A549 (cell line): ENCODE measurements at regions not wholly inside any gene's neighbourhood (a gene's known extent, or its start where the extent isn't known, plus 50 kb on each side); places are given as distances from the start of the nearest gene placed in this dataset.

Source experiments
- ATAC-seq, 2 experiments: fragments of 200-7000 bp in 1 of 2; fragments of >200 bp in 1 of 2; cut with Nextera tagmentation in 1 of 2; cut with Tn5 transposase in 1 of 2; 3 replicates each; pipeline versions ENCODE4 v1.8.0 to v1.9.1; 2018 to 2020; ENCODE audit warnings: mild to moderate bottlenecking in 1 of 2, moderate library complexity in 1 of 2
- CTCF ChIA-PET: fragments of 300-600 bp; sonication (Branson Sonifier 250); formaldehyde crosslinking; extraction: SDS; loops from one replicate; lab custom pipeline; 2021; ENCODE audit warnings: antibody characterized with exemption, inconsistent platforms; lab: Yijun Ruan, JAX
- POLR2A ChIA-PET: fragments of 350-600 bp; formaldehyde crosslinking; extraction: SDS; loops from one replicate; lab custom pipeline; 2021; ENCODE audit warnings: antibody characterized with exemption, inconsistent platforms; lab: Yijun Ruan, JAX
- DNase-seq, 2 experiments: peaks; one replicate each; pipeline versions ENCODE4 v3.0.0 to v3.0.0-alpha.2; 2011 to 2016; ENCODE audit warnings: low read depth in 1 of 2, low spot score in 1 of 2
- FAIRE-seq: peaks from 2 replicates; lab custom pipeline; 2011; peaks lifted over from hg19 to GRCh38; lab: Jason Lieb, UNC
- H3K27ac ChIP-seq, 2 experiments: fragments of >200 bp; sonication (Bioruptor Twin); formaldehyde crosslinking; 3 replicates each; pipeline ENCODE4 v1.5.1; 2016 to 2017
- H3K4me1 ChIP-seq: fragments of >200 bp; sonication (Bioruptor Twin); formaldehyde crosslinking; 3 replicates; pipeline ENCODE4 v1.6.1; 2016
- H3K4me2 ChIP-seq: fragments of >200 bp; sonication (Bioruptor Twin); formaldehyde crosslinking; 3 replicates; pipeline ENCODE4 v1.6.1; 2016
- H3K4me3 ChIP-seq: fragments of >200 bp; sonication (Bioruptor Twin); formaldehyde crosslinking; 3 replicates; pipeline ENCODE4 v1.5.1; 2016
- H3K9me3 ChIP-seq: fragments of >200 bp; sonication (Bioruptor Twin); formaldehyde crosslinking; 3 replicates; pipeline ENCODE4 v1.6.1; 2016
- CBX2 ChIP-seq: fragments of 200-600 bp; sonication (generic); IDR thresholded peaks from 2 replicates; pipeline ENCODE4 v1.6.1; 2016; ENCODE audit warnings: low read depth, mild to moderate bottlenecking, borderline replicate concordance
- CHD2 ChIP-seq: fragments of 150-350 bp; IDR thresholded peaks from 2 replicates; pipeline ENCODE4 v1.6.1; 2014; ENCODE audit warnings: low read length; ENCODE audit not compliant: partially characterized antibody
- CHD4 ChIP-seq: fragments of 200-600 bp; sonication (generic); IDR thresholded peaks from 2 replicates; pipeline ENCODE4 v1.6.1; 2016; ENCODE audit warnings: antibody characterized with exemption, mild to moderate bottlenecking, borderline replicate concordance
- EHF ChIP-seq: fragments of 250-450 bp; sonication (Bioruptor Pico); IDR thresholded peaks from 2 replicates; pipeline ENCODE4 v1.5.0; 2020; ENCODE audit warnings: mild to moderate bottlenecking
- ESRRA ChIP-seq: fragments of 150-350 bp; IDR thresholded peaks from 2 replicates; pipeline ENCODE4 v1.6.1; 2014; ENCODE audit warnings: mild to moderate bottlenecking, low read length, borderline replicate concordance
- GATA3 ChIP-seq: IDR thresholded peaks from 2 replicates; pipeline ENCODE4 v1.6.1; 2012; ENCODE audit warnings: borderline replicate concordance
- HOXB5 ChIP-seq: fragments of 250-450 bp; sonication (Bioruptor Pico); IDR thresholded peaks from 2 replicates; pipeline ENCODE4 v1.5.0; 2020; ENCODE audit warnings: mild to moderate bottlenecking, moderate library complexity
- KDM1A ChIP-seq: fragments of 200-600 bp; sonication (generic); IDR thresholded peaks from 2 replicates; pipeline ENCODE4 v1.6.1; 2016; ENCODE audit warnings: low read depth, mild to moderate bottlenecking
- KDM5A ChIP-seq: fragments of 200-600 bp; sonication (generic); IDR thresholded peaks from 2 replicates; pipeline ENCODE4 v1.6.1; 2016; ENCODE audit warnings: antibody characterized with exemption, mild to moderate bottlenecking
- MAFK ChIP-seq: fragments of 450-650 bp; IDR thresholded peaks from 2 replicates; pipeline ENCODE4 v1.6.1; 2014; ENCODE audit not compliant: partially characterized antibody
- MAZ ChIP-seq: fragments of 150-350 bp; IDR thresholded peaks from 2 replicates; pipeline ENCODE4 v1.6.1; 2014; ENCODE audit warnings: antibody characterized with exemption, low read depth, low read length, borderline replicate concordance
- NFE2L2 ChIP-seq: fragments of 150-350 bp; conservative IDR thresholded peaks from 2 replicates; pipeline ENCODE4 v1.6.1; 2014; ENCODE audit warnings: low read length
- NR3C1 ChIP-seq: fragments of >200 bp; sonication (Bioruptor Twin); formaldehyde crosslinking; IDR thresholded peaks from 3 replicates; pipeline ENCODE4 v1.6.1; 2017
- POLR2AphosphoS2 ChIP-seq: conservative IDR thresholded peaks from 2 replicates; pipeline ENCODE4 v1.6.1; 2012; ENCODE audit warnings: low read length, improper control_type of control experiment, inconsistent platforms
- RARB ChIP-seq: fragments of 250-450 bp; sonication (Bioruptor Pico); IDR thresholded peaks from 2 replicates; pipeline ENCODE4 v1.8.0; 2021; ENCODE audit warnings: mild to moderate bottlenecking, moderate library complexity
- RCOR1 ChIP-seq: fragments of 150-350 bp; IDR thresholded peaks from 2 replicates; pipeline ENCODE4 v1.6.1; 2014; ENCODE audit warnings: antibody characterized with exemption, low read length, low read depth
- SMC3 ChIP-seq: fragments of >200 bp; sonication (Bioruptor Twin); formaldehyde crosslinking; IDR thresholded peaks from 3 replicates; pipeline ENCODE4 v1.6.1; 2018; ENCODE audit warnings: inconsistent platforms
- TFCP2L1 ChIP-seq: fragments of 250-450 bp; sonication (Bioruptor Pico); IDR thresholded peaks from 2 replicates; pipeline ENCODE4 v1.5.0; 2021; ENCODE audit warnings: mild to moderate bottlenecking
- ZC3H11A ChIP-seq: fragments of 450-650 bp; IDR thresholded peaks from 2 replicates; pipeline ENCODE4 v1.6.1; 2014; ENCODE audit warnings: antibody characterized with exemption, mild to moderate bottlenecking
- ZFP36 ChIP-seq: fragments of 450-650 bp; IDR thresholded peaks from 2 replicates; pipeline ENCODE4 v1.6.1; 2014; ENCODE audit warnings: borderline replicate concordance; ENCODE audit not compliant: partially characterized antibody
- WGBS: methylation state at CpG from one replicate; pipeline ENCODE4 v1.1.6; 2017; ENCODE audit errors: missing lambda C conversion rate; 5-methylcytosine and 5-hydroxymethylcytosine counted together
- TF ChIP-seq, protein P1 (sequence below): IDR thresholded peaks from 2 replicates; pipeline ENCODE4 v1.6.1; 2012
- TF ChIP-seq, protein P2 (sequence below): fragments of 150-350 bp; IDR thresholded peaks from 2 replicates; pipeline ENCODE4 v1.6.1; 2014; ENCODE audit warnings: low read depth, mild to moderate bottlenecking, low read length
- TF ChIP-seq, protein P3 (sequence below): IDR thresholded peaks from 2 replicates; pipeline ENCODE4 v1.6.1; 2012
- TF ChIP-seq, protein P4 (sequence below): fragments of 250-450 bp; sonication (Bioruptor Pico); IDR thresholded peaks from 2 replicates; pipeline ENCODE4 v1.5.0; 2021; ENCODE audit warnings: mild to moderate bottlenecking, moderate library complexity, borderline replicate concordance
- TF ChIP-seq, protein P5 (sequence below): fragments of >200 bp; sonication (Bioruptor Twin); formaldehyde crosslinking; IDR thresholded peaks from 3 replicates; pipeline ENCODE4 v1.6.1; 2016

DNA sequence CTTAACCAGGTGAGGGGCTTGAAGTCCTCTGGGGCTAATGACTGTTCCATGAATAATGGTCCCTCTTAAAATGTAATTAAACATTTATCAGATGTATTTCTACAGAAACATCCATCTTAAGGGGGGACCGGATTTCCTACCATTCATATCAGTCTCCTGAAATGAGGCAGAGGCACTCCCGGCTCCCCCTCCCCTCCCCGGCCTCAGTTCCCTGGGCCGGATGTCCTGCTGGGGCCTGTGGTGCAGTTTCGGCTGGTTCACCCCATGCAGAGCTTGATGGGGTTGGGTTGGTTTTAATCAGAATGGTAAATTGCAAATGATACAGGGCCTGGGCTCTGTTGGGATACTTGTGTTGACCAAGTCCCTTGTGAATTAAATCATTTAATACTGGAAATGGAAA is 349.4 kb downstream of the PREX1 start:
- FAIRE-seq: no peak
- POLR2A ChIA-PET: no interaction called here

DNA sequence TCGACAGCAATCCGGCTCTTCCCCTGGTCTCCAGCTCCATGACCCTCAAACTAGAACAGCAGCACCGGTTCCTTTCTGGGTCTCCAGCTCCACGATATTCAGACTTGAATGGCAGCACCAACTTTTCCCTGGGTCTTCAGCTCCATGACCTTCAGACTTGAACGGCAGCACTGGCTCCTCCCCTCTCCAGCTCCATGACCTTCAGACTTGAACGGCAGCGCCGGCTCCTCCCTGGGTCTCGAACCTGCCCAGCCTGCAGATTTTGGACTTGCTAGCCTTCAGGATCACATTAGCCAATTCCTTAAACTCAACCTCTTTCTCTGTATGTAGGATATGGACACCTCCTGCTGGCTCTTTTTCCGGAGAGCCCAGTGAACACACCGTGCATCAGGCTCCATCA is 350.9 kb downstream of the PREX1 start:
- Histone ChIP-seq H3K9me3 (peaks cover 12% of the 10 kb centered on the region; the same call in 2 of the 3 replicates), H3K4me3 (no peak overlapping the region), H3K4me1 (no peaks in the 10 kb centered on the region), H3K27ac (no peak overlapping the region), H3K4me2 (no peak overlapping the region)
- no peak for DNase-seq
- no peak for ATAC-seq
- 5% methylated on average over 11 of the region's 11 CpGs for whole genome bisulfite sequencing
- CTCF ChIA-PET: interaction anchor here (0.5 to 1.0 kb wide), 2 partner anchors 30 to 1115 kb away, joined by 3 read pairs; no protein-coding TSS in a partner anchor
- no peak for FAIRE-seq
- POLR2A ChIA-PET: no interaction called here
- TF ChIP-seq NR3C1 (no peak), KDM1A (no peak), CHD2 (no peak), RARB (CRISPR knock-in tag) (no peak), ZFP36 (no peak), TFCP2L1 (CRISPR knock-in tag) (no peak), RCOR1 (no peak), POLR2AphosphoS2 (no peak), NFE2L2 (no peak), SMC3 (no peak), KDM5A (no peak)
- TF ChIP-seq, protein P1, sequence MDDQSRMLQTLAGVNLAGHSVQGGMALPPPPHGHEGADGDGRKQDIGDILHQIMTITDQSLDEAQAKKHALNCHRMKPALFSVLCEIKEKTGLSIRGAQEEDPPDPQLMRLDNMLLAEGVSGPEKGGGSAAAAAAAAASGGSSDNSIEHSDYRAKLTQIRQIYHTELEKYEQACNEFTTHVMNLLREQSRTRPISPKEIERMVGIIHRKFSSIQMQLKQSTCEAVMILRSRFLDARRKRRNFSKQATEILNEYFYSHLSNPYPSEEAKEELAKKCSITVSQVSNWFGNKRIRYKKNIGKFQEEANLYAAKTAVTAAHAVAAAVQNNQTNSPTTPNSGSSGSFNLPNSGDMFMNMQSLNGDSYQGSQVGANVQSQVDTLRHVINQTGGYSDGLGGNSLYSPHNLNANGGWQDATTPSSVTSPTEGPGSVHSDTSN: no peak
- TF ChIP-seq, protein P2, sequence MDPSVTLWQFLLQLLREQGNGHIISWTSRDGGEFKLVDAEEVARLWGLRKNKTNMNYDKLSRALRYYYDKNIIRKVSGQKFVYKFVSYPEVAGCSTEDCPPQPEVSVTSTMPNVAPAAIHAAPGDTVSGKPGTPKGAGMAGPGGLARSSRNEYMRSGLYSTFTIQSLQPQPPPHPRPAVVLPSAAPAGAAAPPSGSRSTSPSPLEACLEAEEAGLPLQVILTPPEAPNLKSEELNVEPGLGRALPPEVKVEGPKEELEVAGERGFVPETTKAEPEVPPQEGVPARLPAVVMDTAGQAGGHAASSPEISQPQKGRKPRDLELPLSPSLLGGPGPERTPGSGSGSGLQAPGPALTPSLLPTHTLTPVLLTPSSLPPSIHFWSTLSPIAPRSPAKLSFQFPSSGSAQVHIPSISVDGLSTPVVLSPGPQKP: no peak
- TF ChIP-seq, protein P3, sequence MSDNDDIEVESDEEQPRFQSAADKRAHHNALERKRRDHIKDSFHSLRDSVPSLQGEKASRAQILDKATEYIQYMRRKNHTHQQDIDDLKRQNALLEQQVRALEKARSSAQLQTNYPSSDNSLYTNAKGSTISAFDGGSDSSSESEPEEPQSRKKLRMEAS: no peak

More for the DNA sequence above, 349.4 kb downstream of the PREX1 start:
- H3K4me1 ChIP-seq: no peaks in the 10 kb centered on the region
- H3K4me3 ChIP-seq: no peak overlapping the region
- WGBS: 42% methylated on average over 5 of the region's 5 CpGs
- no peak overlapping the region for H3K4me2 ChIP-seq
- peaks cover 12% of the 10 kb centered on the region; the same call in 2 of the 3 replicates for H3K9me3 ChIP-seq
- ATAC-seq (no peak), DNase-seq (no peak)
- TF ChIP-seq HOXB5 (no peak), RARB (CRISPR knock-in tag) (no peak), CHD4 (no peak), CBX2 (no peak), EHF (CRISPR knock-in tag) (no peak), MAZ (no peak)
- TF ChIP-seq, protein P4, sequence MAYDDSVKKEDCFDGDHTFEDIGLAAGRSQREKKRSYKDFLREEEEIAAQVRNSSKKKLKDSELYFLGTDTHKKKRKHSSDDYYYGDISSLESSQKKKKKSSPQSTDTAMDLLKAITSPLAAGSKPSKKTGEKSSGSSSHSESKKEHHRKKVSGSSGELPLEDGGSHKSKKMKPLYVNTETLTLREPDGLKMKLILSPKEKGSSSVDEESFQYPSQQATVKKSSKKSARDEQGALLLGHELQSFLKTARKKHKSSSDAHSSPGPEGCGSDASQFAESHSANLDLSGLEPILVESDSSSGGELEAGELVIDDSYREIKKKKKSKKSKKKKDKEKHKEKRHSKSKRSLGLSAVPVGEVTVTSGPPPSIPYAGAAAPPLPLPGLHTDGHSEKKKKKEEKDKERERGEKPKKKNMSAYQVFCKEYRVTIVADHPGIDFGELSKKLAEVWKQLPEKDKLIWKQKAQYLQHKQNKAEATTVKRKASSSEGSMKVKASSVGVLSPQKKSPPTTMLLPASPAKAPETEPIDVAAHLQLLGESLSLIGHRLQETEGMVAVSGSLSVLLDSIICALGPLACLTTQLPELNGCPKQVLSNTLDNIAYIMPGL (CRISPR knock-in tag): no peak
- CTCF ChIA-PET: no interaction called here
- no peak overlapping the region for H3K27ac ChIP-seq

DNA sequence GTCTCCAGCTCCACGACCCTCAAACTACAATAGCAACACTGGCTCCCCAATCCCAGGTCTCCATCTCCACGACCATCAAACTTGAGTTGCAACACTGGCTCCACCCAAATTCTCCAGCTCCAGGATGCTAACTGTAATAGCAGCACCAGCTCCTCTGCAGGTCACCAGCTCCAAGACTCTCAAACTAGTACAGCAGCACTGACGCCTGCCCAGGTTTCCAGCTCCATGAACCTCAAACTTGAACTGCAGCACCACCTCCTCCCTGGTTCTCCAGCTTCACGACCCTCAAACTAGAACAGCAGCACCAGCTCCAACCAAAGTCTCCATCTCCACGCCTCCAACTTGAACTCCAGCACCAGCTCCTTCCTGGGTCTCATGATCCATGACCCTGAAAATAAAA is 353.8 kb downstream of the PREX1 start:
- Histone ChIP-seq H3K4me2 (no peak overlapping the region), H3K27ac (no peak overlapping the region), H3K9me3 (peaks cover 12% of the 10 kb centered on the region; the same call in 2 of the 3 replicates), H3K4me3 (no peak overlapping the region), H3K4me1 (no peaks in the 10 kb centered on the region)
- WGBS: 11% methylated on average over 5 of the region's 5 CpGs
- no peak for FAIRE-seq
- TF ChIP-seq GATA3: no peak
- TF ChIP-seq MAFK: no peak
- no peak for TF ChIP-seq MAZ
- TF ChIP-seq, protein P2: no peak
- TF ChIP-seq, protein P5, sequence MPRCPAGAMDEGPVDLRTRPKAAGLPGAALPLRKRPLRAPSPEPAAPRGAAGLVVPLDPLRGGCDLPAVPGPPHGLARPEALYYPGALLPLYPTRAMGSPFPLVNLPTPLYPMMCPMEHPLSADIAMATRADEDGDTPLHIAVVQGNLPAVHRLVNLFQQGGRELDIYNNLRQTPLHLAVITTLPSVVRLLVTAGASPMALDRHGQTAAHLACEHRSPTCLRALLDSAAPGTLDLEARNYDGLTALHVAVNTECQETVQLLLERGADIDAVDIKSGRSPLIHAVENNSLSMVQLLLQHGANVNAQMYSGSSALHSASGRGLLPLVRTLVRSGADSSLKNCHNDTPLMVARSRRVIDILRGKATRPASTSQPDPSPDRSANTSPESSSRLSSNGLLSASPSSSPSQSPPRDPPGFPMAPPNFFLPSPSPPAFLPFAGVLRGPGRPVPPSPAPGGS: no peak
- no peak for TF ChIP-seq POLR2AphosphoS2
- TF ChIP-seq ZFP36: no peak
- TF ChIP-seq CBX2: no peak
- no peak for TF ChIP-seq TFCP2L1 (CRISPR knock-in tag)
- no peak for TF ChIP-seq ESRRA
- TF ChIP-seq KDM5A: no peak
- no peak for TF ChIP-seq RCOR1
- TF ChIP-seq ZC3H11A: no peak
- TF ChIP-seq RARB (CRISPR knock-in tag): no peak
- POLR2A ChIA-PET: no interaction called here
- DNase-seq: no peak
- CTCF ChIA-PET: interaction anchor here (1.4 kb wide), 1 partner anchor 688 kb away, joined by 3 read pairs; no protein-coding TSS in a partner anchor
- no peak for ATAC-seq
